Cardiac fibroblast (primary cell): ENCODE measurements at regions not wholly inside any gene's neighbourhood (a gene's known extent, or its start where the extent isn't known, plus 50 kb on each side); places are given as distances from the start of the nearest gene placed in this dataset.
"Not testable (repeated sequence)": the region's sequence is repeated elsewhere in the genome, so short reads cannot be mapped to it uniquely, and the experiment has no call there.

Experiments
- DNase-seq, 2 donors: peaks; one replicate each; pipeline versions ENCODE4 v3.0.0 to v3.0.0-alpha.2; 2010; ENCODE audit warnings: low read depth in 2 of 2
- H3K4me3 ChIP-seq, 2 donors: replicated peaks in 1 of 2; 1 replicate in 1 of 2; 2 replicates in 1 of 2; pipeline ENCODE4 v1.5.1; 2011; ENCODE audit warnings: low read depth in 2 of 2, low read length in 2 of 2, mild to moderate bottlenecking in 2 of 2, moderate library complexity in 1 of 2
- CTCF ChIP-seq: IDR thresholded peaks from one replicate; pipeline ENCODE4 v1.5.1; 2011; ENCODE audit warnings: low read depth, mild to moderate bottlenecking, low read length, inconsistent platforms

GRCh38 chr2:234796045-234796591 lies 155.7 kb upstream of the SH3BP4 start:
- no peak for TF ChIP-seq CTCF
- DNase-seq: no peak
- no peak overlapping the region for H3K4me3 ChIP-seq

GRCh38 chr2:234795272-234795920 lies 156.4 kb upstream of the SH3BP4 start:
- no peak overlapping the region for H3K4me3 ChIP-seq
- peak in 1 of 2 donors; percentile 50 for DNase-seq
- TF ChIP-seq CTCF: no peak

- TF ChIP-seq CTCF: no peak
Observed at GRCh38 chr2:234794866-234795265, 157.0 kb upstream of the SH3BP4 start.

GRCh38 chr2:234793212-234793785 lies 158.5 kb upstream of the SH3BP4 start:
- no peak for DNase-seq
- TF ChIP-seq CTCF: no peak
- no peak overlapping the region for H3K4me3 ChIP-seq

More at GRCh38 chr2:234794866-234795265, 157.0 kb upstream of the SH3BP4 start:
- no peak for DNase-seq
- H3K4me3 ChIP-seq: no peak overlapping the region

- peak in 1 of 2 donors; percentile 61 for DNase-seq
- no peak for TF ChIP-seq CTCF
- H3K4me3 ChIP-seq: no peak overlapping the region
Observed at GRCh38 chr2:234792621-234793022, 159.2 kb upstream of the SH3BP4 start.

GRCh38 chr2:234792096-234792495 lies 159.7 kb upstream of the SH3BP4 start:
- not testable (repeated sequence) for H3K4me3 ChIP-seq, DNase-seq

- no peak overlapping the region for H3K4me3 ChIP-seq
- no peak for TF ChIP-seq CTCF
- no peak for DNase-seq
Observed at GRCh38 chr2:234790380-234790779, 161.4 kb upstream of the SH3BP4 start.
